ENCODE measurements at regions not wholly inside any gene's neighbourhood (a gene's known extent, or its start where the extent isn't known, plus 50 kb on each side); places are given as distances from the start of the nearest gene placed in this dataset.

DNA sequence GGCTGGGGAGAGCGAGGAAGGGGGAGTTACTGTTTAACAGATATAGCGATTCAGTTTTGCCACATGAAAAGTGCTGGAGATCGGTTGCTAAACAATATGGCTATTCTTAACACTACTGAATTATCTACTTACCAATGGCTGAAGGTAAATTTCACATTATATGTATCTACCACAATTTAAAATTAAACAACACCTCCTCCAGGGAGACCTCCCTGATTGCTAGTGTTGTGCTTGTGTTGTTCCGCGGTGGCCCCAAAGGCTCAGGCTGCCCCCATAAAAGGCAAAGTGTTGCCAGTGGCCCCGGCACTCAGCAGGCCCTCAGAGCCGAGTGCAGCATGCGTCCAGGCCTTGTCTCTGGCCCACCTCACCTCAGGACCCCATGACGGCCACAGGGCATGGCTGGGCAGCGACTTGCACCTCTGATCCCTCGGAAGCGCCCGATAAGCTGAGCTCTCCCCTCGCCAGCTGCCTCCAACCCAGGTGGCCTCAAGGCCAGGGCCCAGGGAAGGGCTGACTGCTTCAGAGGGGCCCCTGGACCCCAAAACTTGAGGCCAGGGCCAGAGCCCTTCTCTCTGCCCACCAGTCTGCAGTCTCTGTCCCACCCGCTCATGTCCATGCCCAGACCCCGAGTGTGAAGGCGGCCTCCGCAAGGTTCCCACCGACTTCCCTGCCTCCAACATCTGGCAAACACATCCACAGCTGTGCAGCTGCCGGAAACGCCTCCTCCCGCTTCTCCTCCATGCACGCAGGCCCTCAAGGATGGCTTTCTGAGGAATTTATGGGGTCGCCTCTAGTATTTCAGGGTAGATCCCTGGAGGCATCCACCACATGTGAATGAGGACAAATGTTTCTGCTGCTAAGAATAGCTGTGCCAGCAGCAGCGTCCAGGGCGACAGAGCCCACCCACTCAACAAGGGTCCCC, 60.0 kb downstream of the NCOR2 start:
- H3F3A ChIP-seq (ENCODE audit: insufficient read depth, low read length), result no peaks in the 10 kb centered on the region
- H3K4me1 ChIP-seq (ENCODE audit: low read length), result no peaks in the 10 kb centered on the region
- H3K4me2 ChIP-seq (ENCODE audit: low read depth, low read length), result no peak overlapping the region
- peaks cover 90% of the 10 kb centered on the region for H3K79me2 ChIP-seq (ENCODE audit: low read length)
- no peaks in the 10 kb centered on the region for H3K27me3 ChIP-seq (replicated peaks; ENCODE audit: insufficient read depth, low read length)
- H3K36me3 ChIP-seq (replicated peaks; ENCODE audit: insufficient read depth, low read length), result no peaks in the 10 kb centered on the region
- H2AFZ ChIP-seq (ENCODE audit: low read length), result no peak overlapping the region
- DNase-seq, result no peak
- H3K9ac ChIP-seq (ENCODE audit: low read length), result no peak overlapping the region
- no peaks in the 10 kb centered on the region for H3K9me2 ChIP-seq (replicated peaks; ENCODE audit: insufficient read depth, low read length)
- TF ChIP-seq, protein P1, sequence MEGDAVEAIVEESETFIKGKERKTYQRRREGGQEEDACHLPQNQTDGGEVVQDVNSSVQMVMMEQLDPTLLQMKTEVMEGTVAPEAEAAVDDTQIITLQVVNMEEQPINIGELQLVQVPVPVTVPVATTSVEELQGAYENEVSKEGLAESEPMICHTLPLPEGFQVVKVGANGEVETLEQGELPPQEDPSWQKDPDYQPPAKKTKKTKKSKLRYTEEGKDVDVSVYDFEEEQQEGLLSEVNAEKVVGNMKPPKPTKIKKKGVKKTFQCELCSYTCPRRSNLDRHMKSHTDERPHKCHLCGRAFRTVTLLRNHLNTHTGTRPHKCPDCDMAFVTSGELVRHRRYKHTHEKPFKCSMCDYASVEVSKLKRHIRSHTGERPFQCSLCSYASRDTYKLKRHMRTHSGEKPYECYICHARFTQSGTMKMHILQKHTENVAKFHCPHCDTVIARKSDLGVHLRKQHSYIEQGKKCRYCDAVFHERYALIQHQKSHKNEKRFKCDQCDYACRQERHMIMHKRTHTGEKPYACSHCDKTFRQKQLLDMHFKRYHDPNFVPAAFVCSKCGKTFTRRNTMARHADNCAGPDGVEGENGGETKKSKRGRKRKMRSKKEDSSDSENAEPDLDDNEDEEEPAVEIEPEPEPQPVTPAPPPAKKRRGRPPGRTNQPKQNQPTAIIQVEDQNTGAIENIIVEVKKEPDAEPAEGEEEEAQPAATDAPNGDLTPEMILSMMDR (IDR thresholded peaks at IDR 0.05; ENCODE audit: low read length), result no peak
- TF ChIP-seq EZH2phosphoT487 (IDR thresholded peaks at IDR 0.05; ENCODE audit: low read length), result no peak
- TF ChIP-seq EZH2 (optimal IDR thresholded peaks at IDR 0.05; ENCODE audit: low read depth, low read length), result no peak
- no peaks in the 10 kb centered on the region for H4K20me1 ChIP-seq (ENCODE audit: insufficient read depth, low read length)
- no peaks in the 10 kb centered on the region for H3K9me3 ChIP-seq (replicated peaks; ENCODE audit: insufficient read depth, low read length)
- H3K27ac ChIP-seq (ENCODE audit: low read length), result no peak overlapping the region
- H3K4me3 ChIP-seq (ENCODE audit: low read length), result no peak overlapping the region

DNA sequence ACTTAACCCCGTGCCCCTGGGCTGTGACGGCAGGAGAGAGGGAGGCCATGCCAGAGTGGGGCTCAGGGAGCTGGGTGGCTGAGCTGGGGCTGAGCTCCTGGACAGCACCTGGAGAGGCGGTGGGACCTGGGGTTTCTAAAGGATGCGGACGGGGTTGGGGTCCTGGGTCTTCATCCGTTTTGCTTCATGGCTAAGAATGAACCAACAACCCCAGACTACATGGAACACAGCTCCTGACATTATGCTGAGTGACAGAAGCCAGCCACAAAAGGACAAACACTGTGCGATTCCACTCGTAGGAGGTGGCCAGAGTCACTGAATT, 60.6 kb downstream of the NCOR2 start:
- H4K20me1 ChIP-seq (ENCODE audit: insufficient read depth, low read length), result no peaks in the 10 kb centered on the region
- no peak for DNase-seq

DNA sequence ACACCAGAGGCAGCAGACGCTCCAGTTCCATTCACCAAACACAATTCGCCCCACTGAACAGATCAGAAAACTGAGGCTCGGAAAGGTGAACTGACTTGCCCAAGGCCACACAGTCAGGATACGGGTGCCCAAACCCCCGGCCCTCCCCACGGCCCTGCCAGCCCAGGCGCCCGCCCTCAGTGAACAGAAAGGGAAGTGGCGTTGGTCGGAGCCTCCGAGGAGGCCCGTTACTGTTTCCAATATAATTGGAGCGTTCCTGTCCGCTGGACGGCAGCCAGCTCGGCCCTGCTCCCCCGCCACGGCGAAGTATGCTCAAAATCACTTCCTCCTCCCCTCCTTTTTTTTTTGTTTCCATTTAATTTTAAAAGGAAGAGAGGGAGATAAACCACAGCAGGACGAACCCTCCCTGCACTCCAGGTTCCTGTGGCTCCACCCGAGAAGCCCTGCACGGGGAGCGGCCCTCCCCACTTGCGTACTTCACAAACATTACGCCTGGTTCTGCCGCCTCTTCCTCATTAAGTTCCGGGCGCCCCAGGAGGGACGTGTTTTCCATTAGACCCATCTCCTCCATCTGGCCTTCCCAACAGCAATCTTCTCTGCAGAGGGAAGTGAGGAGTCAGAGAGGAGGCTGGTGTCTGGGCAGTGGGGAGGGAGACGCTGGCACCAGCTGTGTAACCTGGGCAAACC, 61.1 kb downstream of the NCOR2 start:
- Histone ChIP-seq H3K4me2 (ENCODE audit: low read depth, low read length) (no peak overlapping the region), H3K9ac (ENCODE audit: low read length) (no peak overlapping the region), H2AFZ (ENCODE audit: low read length) (no peak overlapping the region), H3K4me1 (ENCODE audit: low read length) (no peaks in the 10 kb centered on the region), H3K9me2 (replicated peaks; ENCODE audit: insufficient read depth, low read length) (no peaks in the 10 kb centered on the region), H3K4me3 (ENCODE audit: low read length) (no peak overlapping the region), H4K20me1 (ENCODE audit: insufficient read depth, low read length) (no peaks in the 10 kb centered on the region), H3F3A (ENCODE audit: insufficient read depth, low read length) (no peaks in the 10 kb centered on the region), H3K79me2 (ENCODE audit: low read length) (peaks cover 95% of the 10 kb centered on the region), H3K36me3 (replicated peaks; ENCODE audit: insufficient read depth, low read length) (no peaks in the 10 kb centered on the region), H3K27me3 (replicated peaks; ENCODE audit: insufficient read depth, low read length) (no peaks in the 10 kb centered on the region), H3K9me3 (replicated peaks; ENCODE audit: insufficient read depth, low read length) (no peaks in the 10 kb centered on the region), H3K27ac (ENCODE audit: low read length) (no peak overlapping the region)
- TF ChIP-seq, protein P1 (IDR thresholded peaks at IDR 0.05; ENCODE audit: low read length), result no peak
- TF ChIP-seq EZH2 (optimal IDR thresholded peaks at IDR 0.05; ENCODE audit: low read depth, low read length) (no peak), EZH2phosphoT487 (IDR thresholded peaks at IDR 0.05; ENCODE audit: low read length) (no peak)
- DNase-seq, result no peak

More for the DNA sequence above, 60.6 kb downstream of the NCOR2 start:
- Histone ChIP-seq H3K9ac (ENCODE audit: low read length) (no peak overlapping the region), H3K4me2 (ENCODE audit: low read depth, low read length) (no peak overlapping the region), H3K4me1 (ENCODE audit: low read length) (no peaks in the 10 kb centered on the region), H3K27me3 (replicated peaks; ENCODE audit: insufficient read depth, low read length) (no peaks in the 10 kb centered on the region), H3K36me3 (replicated peaks; ENCODE audit: insufficient read depth, low read length) (no peaks in the 10 kb centered on the region), H3K9me2 (replicated peaks; ENCODE audit: insufficient read depth, low read length) (no peaks in the 10 kb centered on the region), H3K27ac (ENCODE audit: low read length) (no peak overlapping the region), H3F3A (ENCODE audit: insufficient read depth, low read length) (no peaks in the 10 kb centered on the region), H2AFZ (ENCODE audit: low read length) (no peak overlapping the region), H3K79me2 (ENCODE audit: low read length) (peaks cover 92% of the 10 kb centered on the region), H3K9me3 (replicated peaks; ENCODE audit: insufficient read depth, low read length) (no peaks in the 10 kb centered on the region), H3K4me3 (ENCODE audit: low read length) (no peak overlapping the region)
- TF ChIP-seq EZH2phosphoT487 (IDR thresholded peaks at IDR 0.05; ENCODE audit: low read length), result no peak
- TF ChIP-seq, protein P1 (IDR thresholded peaks at IDR 0.05; ENCODE audit: low read length), result no peak
